Glomerular visceral epithelial cell (primary cell): ENCODE measurements at regions not wholly inside any gene's neighbourhood (a gene's known extent, or its start where the extent isn't known, plus 50 kb on each side); places are given as distances from the start of the nearest gene placed in this dataset.
"Not testable (repeated sequence)": the region's sequence is repeated elsewhere in the genome, so short reads cannot be mapped to it uniquely, and the experiment has no call there.

Source experiments
- DNase-seq: peaks from one replicate; pipeline ENCODE4 v3.0.0-alpha.2; 2016; ENCODE audit errors: extremely low spot score

- DNase-seq: peak; percentile 76
Measured at GRCh38 chr2:145800151-145801091, 1280.5 kb upstream of the ZEB2 start.

GRCh38 chr2:145799595-145800108 lies 1279.7 kb upstream of the ZEB2 start:
- no peak for DNase-seq

GRCh38 chr2:145798419-145798818 lies 1278.5 kb upstream of the ZEB2 start:
- DNase-seq: no peak

GRCh38 chr2:145797692-145798091 lies 1277.8 kb upstream of the ZEB2 start:
- peak; percentile 15 for DNase-seq

- no peak for DNase-seq
Measured at GRCh38 chr2:145792745-145793144, 1272.8 kb upstream of the ZEB2 start.

- DNase-seq: no peak
Measured at GRCh38 chr2:145789636-145790035, 1269.7 kb upstream of the ZEB2 start.

GRCh38 chr2:145787597-145788361 lies 1267.9 kb upstream of the ZEB2 start:
- not testable (repeated sequence) for DNase-seq

GRCh38 chr2:145782607-145783006 lies 1262.7 kb upstream of the ZEB2 start:
- not testable (repeated sequence) for DNase-seq

- DNase-seq: no peak
Measured at GRCh38 chr2:145777914-145778313, 1258.0 kb upstream of the ZEB2 start.

GRCh38 chr2:145777297-145777696 lies 1257.4 kb upstream of the ZEB2 start:
- peak; percentile 34 for DNase-seq

- DNase-seq: no peak
Measured at GRCh38 chr2:145775591-145775990, 1255.7 kb upstream of the ZEB2 start.

- DNase-seq: no peak
Measured at GRCh38 chr2:145771525-145771924, 1251.6 kb upstream of the ZEB2 start.

GRCh38 chr2:145769011-145769716 lies 1249.2 kb upstream of the ZEB2 start:
- DNase-seq: no peak

GRCh38 chr2:145765874-145766273 lies 1246.0 kb upstream of the ZEB2 start:
- no peak for DNase-seq

GRCh38 chr2:145764631-145765030 lies 1244.7 kb upstream of the ZEB2 start:
- no peak for DNase-seq

GRCh38 chr2:145760781-145761649 lies 1241.1 kb upstream of the ZEB2 start:
- DNase-seq: peak; percentile 25

- DNase-seq: no peak
Measured at GRCh38 chr2:145759228-145759915, 1239.5 kb upstream of the ZEB2 start.

GRCh38 chr2:145757503-145758246 lies 1237.8 kb upstream of the ZEB2 start:
- DNase-seq: no peak

- DNase-seq: no peak
Measured at GRCh38 chr2:145755019-145755837, 1235.3 kb upstream of the ZEB2 start.
